ENCODE measurements at regions not wholly inside any gene's neighbourhood (a gene's known extent, or its start where the extent isn't known, plus 50 kb on each side); places are given as distances from the start of the nearest gene placed in this dataset.

GRCh38 chr1:239301251-239301650 is 85.1 kb upstream of the CHRM3 start:
- DNase-seq, result no peak
- no peak overlapping the region for H3K27ac ChIP-seq
- no peaks in the 10 kb centered on the region for H3K4me1 ChIP-seq
- no peaks in the 10 kb centered on the region for H3K27me3 ChIP-seq
- H3K36me3 ChIP-seq, result no peaks in the 10 kb centered on the region
- no peak overlapping the region for H3K4me3 ChIP-seq
- no peaks in the 10 kb centered on the region for H3K9me3 ChIP-seq
- no peak for TF ChIP-seq POLR2A (IDR thresholded peaks at IDR 0.05)
- TF ChIP-seq, protein P1, sequence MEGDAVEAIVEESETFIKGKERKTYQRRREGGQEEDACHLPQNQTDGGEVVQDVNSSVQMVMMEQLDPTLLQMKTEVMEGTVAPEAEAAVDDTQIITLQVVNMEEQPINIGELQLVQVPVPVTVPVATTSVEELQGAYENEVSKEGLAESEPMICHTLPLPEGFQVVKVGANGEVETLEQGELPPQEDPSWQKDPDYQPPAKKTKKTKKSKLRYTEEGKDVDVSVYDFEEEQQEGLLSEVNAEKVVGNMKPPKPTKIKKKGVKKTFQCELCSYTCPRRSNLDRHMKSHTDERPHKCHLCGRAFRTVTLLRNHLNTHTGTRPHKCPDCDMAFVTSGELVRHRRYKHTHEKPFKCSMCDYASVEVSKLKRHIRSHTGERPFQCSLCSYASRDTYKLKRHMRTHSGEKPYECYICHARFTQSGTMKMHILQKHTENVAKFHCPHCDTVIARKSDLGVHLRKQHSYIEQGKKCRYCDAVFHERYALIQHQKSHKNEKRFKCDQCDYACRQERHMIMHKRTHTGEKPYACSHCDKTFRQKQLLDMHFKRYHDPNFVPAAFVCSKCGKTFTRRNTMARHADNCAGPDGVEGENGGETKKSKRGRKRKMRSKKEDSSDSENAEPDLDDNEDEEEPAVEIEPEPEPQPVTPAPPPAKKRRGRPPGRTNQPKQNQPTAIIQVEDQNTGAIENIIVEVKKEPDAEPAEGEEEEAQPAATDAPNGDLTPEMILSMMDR (IDR thresholded peaks at IDR 0.05), result no peak

GRCh38 chr1:239297910-239298309 is 88.5 kb upstream of the CHRM3 start:
- H3K4me3 ChIP-seq, result no peak overlapping the region
- TF ChIP-seq POLR2A (IDR thresholded peaks at IDR 0.05), result no peak
- TF ChIP-seq, protein P1 (IDR thresholded peaks at IDR 0.05), result no peak
- no peaks in the 10 kb centered on the region for H3K9me3 ChIP-seq
- H3K27ac ChIP-seq, result no peak overlapping the region
- peaks cover 0 to 4% (median 0%) of the 10 kb centered on the region in 4 donors for H3K4me1 ChIP-seq
- no peaks in the 10 kb centered on the region for H3K36me3 ChIP-seq
- H3K27me3 ChIP-seq, result no peaks in the 10 kb centered on the region
- no peak for DNase-seq

GRCh38 chr1:239293350-239294110 is 92.8 kb upstream of the CHRM3 start:
- DNase-seq, result no peak
- H3K27ac ChIP-seq, result no peak overlapping the region
- no peak overlapping the region for H3K4me3 ChIP-seq
- peaks cover 0 to 4% (median 0%) of the 10 kb centered on the region in 4 donors for H3K4me1 ChIP-seq
- no peaks in the 10 kb centered on the region for H3K9me3 ChIP-seq
- no peaks in the 10 kb centered on the region for H3K27me3 ChIP-seq
- no peak for TF ChIP-seq POLR2A (IDR thresholded peaks at IDR 0.05)
- TF ChIP-seq, protein P1 (IDR thresholded peaks at IDR 0.05), result no peak
- no peaks in the 10 kb centered on the region for H3K36me3 ChIP-seq

DNA sequence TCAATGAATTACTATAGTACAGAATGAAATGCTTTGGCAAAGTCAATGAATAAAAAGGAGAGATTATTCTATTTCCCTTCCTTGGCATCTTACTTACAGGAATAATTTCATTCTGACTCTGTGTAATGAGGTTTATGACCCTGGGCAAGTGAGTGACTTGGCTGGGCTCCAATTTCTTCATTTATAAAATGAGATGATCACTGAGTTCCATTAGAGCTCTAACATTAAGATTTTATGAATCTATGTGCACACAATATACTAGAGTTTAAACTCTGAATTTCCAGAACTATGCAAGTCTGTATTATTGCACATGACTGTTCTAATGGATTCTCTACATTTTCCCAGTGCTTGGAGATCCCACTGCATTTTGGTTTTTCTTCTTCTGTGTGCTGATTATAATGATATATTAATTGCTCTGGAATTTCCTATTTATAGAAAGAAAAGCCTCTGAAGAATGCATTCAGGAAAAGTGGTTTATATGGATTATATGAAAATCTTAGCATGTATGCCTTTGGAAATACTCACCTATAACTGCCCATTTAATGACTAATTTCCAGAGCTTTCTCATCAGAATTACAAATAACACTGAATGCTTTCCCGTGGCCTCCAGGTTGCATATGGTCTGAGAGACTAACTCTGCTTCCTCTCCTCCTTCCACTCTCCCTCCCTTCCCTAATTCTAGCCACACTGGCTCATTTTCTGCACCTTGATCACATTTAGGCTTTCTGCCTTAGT is 97.4 kb upstream of the CHRM3 start:
- Histone ChIP-seq H3K27ac (no peak overlapping the region), H3K4me3 (no peak overlapping the region), H3K9me3 (no peaks in the 10 kb centered on the region), H3K27me3 (no peaks in the 10 kb centered on the region), H3K36me3 (no peaks in the 10 kb centered on the region), H3K4me1 (peaks cover 0 to 4% (median 0%) of the 10 kb centered on the region in 4 donors)
- TF ChIP-seq, protein P1 (IDR thresholded peaks at IDR 0.05), result no peak
- DNase-seq, result no peak

DNA sequence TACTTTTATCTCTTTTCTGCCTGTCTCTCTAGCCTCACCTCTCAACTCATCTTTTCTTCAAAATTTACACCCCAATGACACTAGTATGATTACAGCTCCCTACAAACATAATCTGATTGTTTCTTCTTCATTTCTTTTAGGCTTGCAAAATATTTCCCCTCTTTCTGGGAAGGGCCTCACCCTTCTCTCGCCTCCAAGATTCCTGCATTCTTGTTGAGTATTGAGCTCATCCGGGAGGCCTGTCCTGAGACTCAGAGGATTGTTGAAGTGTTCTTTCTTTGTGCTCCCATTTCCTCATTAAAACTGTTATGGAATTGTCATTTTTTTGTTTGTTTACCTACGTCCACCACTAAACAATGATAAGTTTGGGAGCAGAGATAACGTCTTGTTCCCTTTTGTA is 99.1 kb upstream of the CHRM3 start:
- no peak overlapping the region for H3K27ac ChIP-seq
- H3K4me3 ChIP-seq, result no peak overlapping the region
- H3K27me3 ChIP-seq, result no peaks in the 10 kb centered on the region
- H3K4me1 ChIP-seq, result no peaks in the 10 kb centered on the region
- no peaks in the 10 kb centered on the region for H3K36me3 ChIP-seq
- TF ChIP-seq, protein P1 (IDR thresholded peaks at IDR 0.05), result no peak
- no peak for TF ChIP-seq POLR2A (IDR thresholded peaks at IDR 0.05)
- DNase-seq, result no peak
- no peaks in the 10 kb centered on the region for H3K9me3 ChIP-seq
